HG02798 (cell line): ENCODE measurements at regions not wholly inside any gene's neighbourhood (a gene's known extent, or its start where the extent isn't known, plus 50 kb on each side); places are given as distances from the start of the nearest gene placed in this dataset.

Experiments used
- ATAC-seq: cut with Tn5 transposase; IDR thresholded peaks from one replicate; pipeline ENCODE4 v1.9.1; 2021; ENCODE audit warnings: mild to moderate bottlenecking; ENCODE audit not compliant: unreplicated experiment, poor library complexity

GRCh38 chr22:25390297-25391240 is 171.1 kb downstream of the CRYBB2 start:
- ATAC-seq, result no peak

- no peak for ATAC-seq
Measured at GRCh38 chr22:25392584-25392983, 171.9 kb upstream of the GRK3 start.

GRCh38 chr22:25393121-25393805 is 171.2 kb upstream of the GRK3 start:
- ATAC-seq, result no peak

- ATAC-seq, result no peak
Measured at GRCh38 chr22:25395468-25395867, 169.0 kb upstream of the GRK3 start.

- ATAC-seq, result no peak
Measured at GRCh38 chr22:25395915-25396314, 168.6 kb upstream of the GRK3 start.

- ATAC-seq, result no peak
Measured at GRCh38 chr22:25396615-25397200, 167.8 kb upstream of the GRK3 start.

- no peak for ATAC-seq
Measured at GRCh38 chr22:25397616-25398015, 166.9 kb upstream of the GRK3 start.

GRCh38 chr22:25398591-25399062 is 165.8 kb upstream of the GRK3 start:
- ATAC-seq, result peak; percentile 52

- ATAC-seq, result no peak
Measured at GRCh38 chr22:25399649-25400151, 164.8 kb upstream of the GRK3 start.

GRCh38 chr22:25402160-25402500 is 162.3 kb upstream of the GRK3 start:
- ATAC-seq, result no peak

- no peak for ATAC-seq
Measured at GRCh38 chr22:25402501-25403283, 161.8 kb upstream of the GRK3 start.

- ATAC-seq, result no peak
Measured at GRCh38 chr22:25403284-25403810, 161.1 kb upstream of the GRK3 start.

- ATAC-seq, result no peak
Measured at GRCh38 chr22:25403811-25404471, 160.5 kb upstream of the GRK3 start.

- ATAC-seq, result peak; percentile 18
Measured at GRCh38 chr22:25404556-25404927, 159.9 kb upstream of the GRK3 start.

- peak; percentile 73 for ATAC-seq
Measured at GRCh38 chr22:25404928-25405816, 159.3 kb upstream of the GRK3 start.

GRCh38 chr22:25405841-25406509 is 158.5 kb upstream of the GRK3 start:
- no peak for ATAC-seq

GRCh38 chr22:25406510-25407210 is 157.8 kb upstream of the GRK3 start:
- no peak for ATAC-seq
